ENCODE measurements at regions not wholly inside any gene's neighbourhood (a gene's known extent, or its start where the extent isn't known, plus 50 kb on each side); places are given as distances from the start of the nearest gene placed in this dataset.

- no peak for DNase-seq
Measured at GRCh38 chr12:47306130-47306529, 226.4 kb upstream of the AMIGO2 start.

- no peak for DNase-seq
Measured at GRCh38 chr12:47305464-47305863, 225.7 kb upstream of the AMIGO2 start.

GRCh38 chr12:47303995-47304560 is 224.3 kb upstream of the AMIGO2 start:
- no peak for DNase-seq

- DNase-seq, result no peak
Measured at GRCh38 chr12:47303207-47303606, 223.4 kb upstream of the AMIGO2 start.

GRCh38 chr12:47302111-47302671 is 222.4 kb upstream of the AMIGO2 start:
- DNase-seq, result no peak

- no peak for DNase-seq
Measured at GRCh38 chr12:47299586-47299985, 219.8 kb upstream of the AMIGO2 start.

GRCh38 chr12:47297993-47298392 is 218.2 kb upstream of the AMIGO2 start:
- DNase-seq, result no peak

GRCh38 chr12:47296828-47297227 is 217.1 kb upstream of the AMIGO2 start:
- DNase-seq, result no peak

- DNase-seq, result no peak
Measured at GRCh38 chr12:47293406-47293805, 213.6 kb upstream of the AMIGO2 start.

GRCh38 chr12:47286676-47287075 is 206.9 kb upstream of the AMIGO2 start:
- DNase-seq, result no peak

Measured in inflammatory macrophage treated with lipopolysaccharide for 4 hours (primary cell).